H1 (cell line): ENCODE measurements at regions not wholly inside any gene's neighbourhood (a gene's known extent, or its start where the extent isn't known, plus 50 kb on each side); places are given as distances from the start of the nearest gene placed in this dataset.

Experiments used
- CEBPB ChIP-seq: IDR thresholded peaks from 2 replicates; pipeline ENCODE4 v1.6.1; 2012; ENCODE audit warnings: low read depth, low read length
- EP300 ChIP-seq, 2 experiments: IDR thresholded peaks; 1 replicate in 1 of 2; 2 replicates in 1 of 2; pipeline ENCODE4 v1.6.1; 2011 to 2012; ENCODE audit warnings: low read depth in 2 of 2, low read length in 2 of 2, mild to moderate bottlenecking in 2 of 2, borderline replicate concordance in 1 of 2, inconsistent platforms in 1 of 2, moderate library complexity in 1 of 2
- MAFK ChIP-seq: IDR thresholded peaks from 2 replicates; pipeline ENCODE4 v1.6.1; 2012; ENCODE audit warnings: low read depth, mild to moderate bottlenecking, improper control_type of control experiment, low read length
- RAD21 ChIP-seq, 2 experiments: IDR thresholded peaks in 1 of 2; conservative IDR thresholded peaks in 1 of 2; 2 replicates each; pipeline ENCODE4 v1.6.1; 2011; ENCODE audit warnings: low read depth in 2 of 2, low read length in 2 of 2, improper control_type of control experiment in 1 of 2, inconsistent platforms in 1 of 2, mild to moderate bottlenecking in 1 of 2, moderate library complexity in 1 of 2
- RNF2 ChIP-seq: fragments of 200-900, 300-1000 bp; sonication (generic); IDR thresholded peaks from 2 replicates; pipeline ENCODE4 v1.7.1; 2016; ENCODE audit warnings: borderline replicate concordance, low read depth, mild to moderate bottlenecking, antibody characterized with exemption, low read length; ENCODE audit not compliant: poor library complexity, severe bottlenecking; ENCODE audit errors: missing control alignments
- SAP30 ChIP-seq: fragments of 300-600 bp; sonication (generic); IDR thresholded peaks from 2 replicates; pipeline ENCODE4 v1.7.1; 2012; ENCODE audit warnings: low read length, moderate library complexity, mild to moderate bottlenecking, inconsistent platforms; ENCODE audit not compliant: insufficient read depth, insufficient replicate concordance
- SP4 ChIP-seq: IDR thresholded peaks from 2 replicates; pipeline ENCODE4 v1.6.1; 2012; ENCODE audit warnings: low read length, inconsistent platforms
- SRF ChIP-seq: IDR thresholded peaks from 2 replicates; pipeline ENCODE4 v1.6.1; 2011; ENCODE audit warnings: mild to moderate bottlenecking, low read depth, low read length, moderate library complexity

- no peak for TF ChIP-seq RNF2
- no peak for TF ChIP-seq MAFK
- TF ChIP-seq SRF, result no peak
- TF ChIP-seq SP4, result no peak
- no peak for TF ChIP-seq SAP30
- TF ChIP-seq RAD21 (IDR thresholded peaks at IDR 0.05 in 1 of 2, conservative IDR thresholded peaks at IDR 0.05 in 1 of 2; ENCODE audit: low read depth in 2 of 2, low read length in 2 of 2), result no peak
- TF ChIP-seq EP300 (IDR thresholded peaks at IDR 0.05; ENCODE audit: borderline replicate concordance in 1 of 2, low read depth in 2 of 2, low read length in 2 of 2), result no peak
- no peak for TF ChIP-seq CEBPB
Measured at GRCh38 chr7:35371221-35371620, 117.3 kb upstream of the TBX20 start (continued).
